HK-2 (cell line): ENCODE measurements at regions not wholly inside any gene's neighbourhood (a gene's known extent, or its start where the extent isn't known, plus 50 kb on each side); places are given as distances from the start of the nearest gene placed in this dataset.

Experiments
- DNase-seq: peaks from one replicate; pipeline ENCODE4 v3.0.0-alpha.2; 2018; ENCODE audit not compliant: unreplicated experiment

DNA sequence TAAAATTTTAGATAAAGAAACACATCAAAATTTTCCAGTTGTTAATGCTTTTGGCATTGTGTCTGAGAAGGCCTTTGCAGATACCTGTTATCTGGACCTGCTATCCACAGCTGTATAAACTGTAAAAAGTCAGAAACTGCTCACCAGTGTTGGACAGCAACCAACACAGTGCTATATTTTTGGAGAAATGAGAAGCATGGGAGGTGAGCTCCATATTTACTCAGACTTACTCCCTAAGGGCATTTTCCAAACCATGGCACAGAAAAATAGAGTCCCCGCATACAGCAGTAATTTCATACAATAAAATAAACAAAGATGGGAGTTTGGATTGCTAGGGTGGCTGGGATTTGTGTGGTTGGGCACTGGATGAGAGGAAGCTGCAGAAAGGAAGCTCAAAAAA is 136.3 kb upstream of the GLI3 start:
- DNase-seq = no peak

DNA sequence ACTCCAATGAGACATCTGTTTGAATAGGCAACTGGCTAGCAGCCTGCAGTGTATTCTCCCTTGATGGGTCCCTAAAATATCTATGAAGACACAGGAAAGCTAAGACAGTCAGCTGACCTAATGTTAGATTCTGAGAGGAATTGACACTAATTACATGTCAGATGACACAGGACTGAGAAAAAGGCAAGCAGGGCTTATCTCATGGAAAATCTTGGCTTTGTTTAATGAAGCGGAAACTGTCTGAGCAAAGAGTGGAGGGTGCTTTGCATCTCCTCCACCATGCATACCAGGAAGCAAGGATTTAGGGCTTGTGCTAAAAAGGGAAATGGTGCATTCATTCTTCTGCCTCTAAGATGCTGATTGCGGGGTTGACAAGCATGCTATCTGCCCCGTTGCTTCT is 135.5 kb upstream of the GLI3 start:
- no peak for DNase-seq

DNA sequence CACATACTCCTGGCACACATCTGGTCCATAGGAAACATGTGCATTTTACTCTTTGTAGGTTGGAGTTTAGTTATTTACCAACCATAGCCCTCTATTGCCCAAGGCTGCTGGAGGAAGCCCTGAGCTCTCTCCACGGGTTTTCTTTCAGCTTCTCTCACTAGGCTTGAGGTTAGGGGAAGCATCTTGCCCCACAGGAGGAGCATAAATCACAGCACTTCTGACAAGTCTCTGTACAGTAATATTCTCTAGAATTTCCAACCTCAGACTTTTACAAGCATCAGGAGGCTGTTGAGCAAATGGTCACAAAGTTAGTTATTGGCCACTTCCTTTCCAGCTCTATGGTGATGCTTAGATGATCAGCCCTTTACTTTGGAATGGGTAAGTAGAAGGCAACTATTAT is 122.9 kb upstream of the GLI3 start:
- no peak for DNase-seq

DNA sequence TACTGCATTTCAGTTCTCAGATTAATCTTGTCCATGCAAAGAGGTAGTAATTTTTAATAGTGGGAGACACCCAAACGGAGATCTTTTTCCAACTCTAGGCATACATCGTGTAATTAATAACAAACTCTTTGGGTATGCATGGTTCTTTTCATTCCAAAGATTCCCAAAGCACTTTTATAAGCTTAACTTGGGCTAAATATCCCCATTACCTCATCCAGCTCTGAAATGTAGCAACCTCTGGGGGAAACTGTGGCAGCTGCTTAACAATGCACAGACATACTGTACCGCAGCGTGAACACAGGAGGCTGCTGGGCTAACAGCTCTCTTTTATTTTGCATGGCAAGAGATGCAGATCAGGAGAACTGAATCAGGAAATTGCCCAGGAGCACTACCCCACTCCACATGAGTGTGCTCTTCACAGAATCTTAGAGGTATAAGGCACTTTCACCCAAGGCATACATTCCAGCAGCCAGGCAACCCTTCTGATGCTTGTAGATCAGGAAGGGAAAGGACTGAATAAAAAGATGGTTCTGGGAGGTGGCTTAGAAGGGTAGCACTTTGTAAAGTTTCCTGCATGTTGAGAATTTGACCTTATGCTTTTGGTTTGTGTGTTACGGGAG is 114.4 kb upstream of the GLI3 start:
- no peak for DNase-seq

DNA sequence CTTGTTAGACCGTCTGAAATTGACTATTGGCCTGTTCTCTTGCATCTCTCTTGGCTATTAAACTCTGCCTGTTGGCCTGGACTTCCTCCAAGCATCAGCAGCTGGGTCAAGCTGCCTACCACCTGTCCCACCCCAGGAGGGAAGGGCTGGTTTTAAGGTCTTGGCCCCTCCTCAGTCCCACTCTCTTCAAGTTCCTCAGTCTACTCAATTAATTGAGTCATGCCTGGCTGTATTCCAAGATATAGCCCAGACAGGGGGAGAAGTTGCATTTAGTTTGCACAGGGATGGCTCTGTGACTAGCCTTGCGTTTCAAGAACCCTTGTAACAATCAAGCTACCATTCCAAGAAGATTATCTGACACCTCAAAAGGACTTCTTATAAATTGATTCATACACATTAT is 113.8 kb upstream of the GLI3 start:
- no peak for DNase-seq

DNA sequence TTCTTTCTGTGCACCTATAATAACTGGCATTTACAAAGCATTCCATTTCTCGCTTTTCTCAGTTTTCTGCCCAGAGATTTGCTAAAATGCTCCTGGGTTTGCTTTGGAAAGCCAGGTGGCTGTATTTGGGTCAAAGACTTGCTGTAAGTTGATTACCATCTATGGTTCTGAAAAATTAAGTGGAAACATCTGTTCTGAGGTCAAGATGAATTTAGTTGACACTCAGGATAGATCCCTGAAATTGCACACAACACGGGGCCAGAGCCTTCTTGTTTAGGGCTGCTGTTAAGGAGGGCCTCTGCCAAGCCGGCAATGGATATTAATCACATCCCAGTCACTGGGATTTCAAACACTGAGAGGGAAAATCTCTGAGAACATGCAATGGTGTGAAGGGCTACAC is 111.6 kb upstream of the GLI3 start:
- no peak for DNase-seq

DNA sequence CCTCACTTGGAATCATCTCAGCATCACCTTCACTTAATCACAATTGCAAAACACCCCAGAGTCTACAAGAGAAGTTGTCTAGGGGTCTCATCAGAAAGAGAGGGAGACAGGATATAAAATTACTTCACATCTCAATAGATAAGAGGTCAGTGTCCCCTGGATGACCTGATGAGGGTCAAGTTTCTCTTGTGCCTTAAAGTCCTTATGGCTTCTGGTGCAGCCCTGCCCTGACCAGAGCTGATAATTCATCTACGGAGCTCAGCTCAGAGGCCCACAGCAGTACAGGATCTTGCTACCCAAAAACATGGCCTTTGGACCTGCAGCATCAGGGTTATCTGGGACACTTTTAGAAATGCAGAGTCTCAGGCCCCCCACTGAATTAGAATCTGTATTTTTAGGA is 111.1 kb upstream of the GLI3 start:
- no peak for DNase-seq

DNA sequence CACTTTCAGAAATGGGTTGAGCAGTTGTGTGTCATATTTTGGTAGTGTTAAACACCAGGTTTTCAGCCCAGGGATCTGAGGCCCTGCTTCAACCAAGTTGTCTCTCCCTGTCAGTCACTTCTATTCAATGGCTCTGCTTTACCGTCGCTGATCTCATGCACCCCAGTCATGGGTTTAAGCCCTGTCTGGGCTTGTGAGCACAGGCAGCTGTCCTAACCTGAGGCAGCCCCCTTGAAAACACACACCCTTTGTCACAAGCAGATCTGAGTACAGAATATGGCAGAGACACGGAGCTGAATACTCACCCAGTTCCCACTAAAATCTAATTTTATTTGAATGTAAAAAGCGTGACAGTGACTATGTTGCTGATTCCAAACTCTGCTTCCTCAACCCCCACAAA is 110.6 kb upstream of the GLI3 start:
- no peak for DNase-seq

DNA sequence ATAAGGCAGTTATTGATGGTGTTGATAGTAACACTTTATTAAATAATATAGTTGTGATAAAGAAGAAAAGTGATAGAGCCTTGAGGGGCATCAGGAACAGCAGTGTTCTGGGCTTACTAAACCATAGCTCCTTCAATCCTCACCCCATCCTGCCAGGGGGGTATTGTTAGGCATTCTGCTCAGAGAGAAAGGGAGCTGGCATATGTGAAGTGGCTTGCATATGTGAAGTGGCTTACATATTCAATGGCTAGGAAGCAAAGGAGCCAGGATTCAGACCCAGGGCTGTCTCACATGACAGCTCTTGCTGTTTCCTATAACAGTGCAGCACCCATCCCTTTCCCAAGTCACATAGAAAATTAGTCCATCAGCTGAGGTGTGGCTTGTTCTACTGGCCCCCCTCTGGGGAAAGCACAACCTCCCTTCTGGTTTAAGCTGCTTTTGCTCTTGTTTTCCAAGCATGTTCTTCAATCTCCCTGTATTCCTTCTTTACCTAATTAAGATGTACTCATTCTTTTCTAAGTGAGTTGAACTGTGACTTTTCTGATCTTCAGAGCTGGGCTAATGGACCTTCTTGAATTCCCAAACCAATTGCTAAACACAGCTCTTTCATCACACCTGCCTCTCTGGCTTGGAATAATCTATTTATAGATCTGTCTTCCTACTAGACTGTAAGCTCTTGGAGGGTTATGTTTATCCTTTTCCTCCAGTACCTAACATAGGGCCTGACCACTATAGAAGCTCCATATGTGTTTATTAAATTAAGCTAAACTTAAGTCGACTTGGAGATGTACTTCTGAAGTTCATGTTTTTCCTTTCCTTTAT is 108.7 kb upstream of the GLI3 start:
- DNase-seq = no peak

DNA sequence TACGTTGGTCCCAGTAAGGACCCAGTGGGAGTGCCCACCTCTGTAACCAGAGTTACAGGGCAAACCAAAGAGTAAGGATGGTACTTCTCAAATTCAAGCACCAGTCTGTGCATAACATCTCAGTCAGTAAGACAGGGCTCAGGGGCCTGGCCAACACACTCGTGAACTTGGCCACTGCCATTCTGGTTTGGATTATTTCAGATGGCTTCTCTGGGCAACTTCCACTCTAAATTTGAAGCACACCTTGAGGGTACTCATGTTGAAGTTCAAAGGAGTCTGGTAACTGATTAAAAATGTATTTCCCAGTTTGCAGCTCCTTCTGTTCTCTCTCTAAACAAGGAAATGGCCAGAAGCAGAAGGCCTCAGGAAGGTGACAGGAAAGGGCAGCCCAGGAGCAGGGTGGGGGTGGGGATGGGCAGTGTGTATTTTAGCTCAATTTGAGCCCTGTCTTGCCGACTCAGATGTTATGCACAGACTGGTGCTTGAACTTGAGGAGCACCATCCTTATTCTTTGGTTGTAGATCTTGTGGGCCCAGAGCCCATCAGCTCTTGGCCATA is 107.3 kb upstream of the GLI3 start:
- DNase-seq = no peak

DNA sequence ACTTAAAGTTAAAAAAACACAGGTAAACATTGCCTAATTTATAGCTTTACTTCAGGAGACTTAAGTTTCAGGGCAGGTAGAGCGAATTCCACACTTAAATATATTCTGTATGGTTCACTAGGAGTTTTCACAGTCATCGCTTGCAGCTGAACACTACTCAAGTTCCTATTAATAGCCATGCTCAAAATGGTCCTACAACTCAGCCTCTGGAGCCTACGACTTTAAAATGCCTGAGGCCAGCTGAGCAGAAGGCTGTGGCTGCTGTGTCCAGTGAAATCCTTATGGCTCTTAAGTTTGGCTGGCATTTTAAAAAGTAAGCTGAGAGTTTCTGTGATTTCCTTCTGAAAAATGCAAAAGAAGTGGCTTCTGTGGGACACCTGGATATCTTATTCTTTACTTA is 105.4 kb upstream of the GLI3 start:
- no peak for DNase-seq

DNA sequence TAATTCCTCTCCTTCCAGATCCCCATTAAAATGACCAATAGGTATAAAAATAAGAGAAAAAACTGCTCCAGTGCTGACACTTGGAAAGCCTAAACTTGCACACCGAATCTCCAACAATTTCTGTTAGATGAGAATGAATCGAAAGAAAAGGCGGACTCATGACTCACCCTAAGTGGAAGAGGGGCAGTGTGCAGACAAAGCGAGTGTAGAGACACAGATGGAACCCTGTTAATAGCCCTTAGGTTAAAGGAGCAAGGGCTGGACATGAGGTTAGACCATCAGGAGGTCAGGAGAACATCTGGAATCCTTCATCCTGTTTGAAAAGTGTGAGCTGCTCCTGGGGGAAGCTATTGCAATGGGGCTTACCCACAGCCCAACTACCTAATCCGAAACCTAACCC is 103.4 kb upstream of the GLI3 start:
- no peak for DNase-seq

DNA sequence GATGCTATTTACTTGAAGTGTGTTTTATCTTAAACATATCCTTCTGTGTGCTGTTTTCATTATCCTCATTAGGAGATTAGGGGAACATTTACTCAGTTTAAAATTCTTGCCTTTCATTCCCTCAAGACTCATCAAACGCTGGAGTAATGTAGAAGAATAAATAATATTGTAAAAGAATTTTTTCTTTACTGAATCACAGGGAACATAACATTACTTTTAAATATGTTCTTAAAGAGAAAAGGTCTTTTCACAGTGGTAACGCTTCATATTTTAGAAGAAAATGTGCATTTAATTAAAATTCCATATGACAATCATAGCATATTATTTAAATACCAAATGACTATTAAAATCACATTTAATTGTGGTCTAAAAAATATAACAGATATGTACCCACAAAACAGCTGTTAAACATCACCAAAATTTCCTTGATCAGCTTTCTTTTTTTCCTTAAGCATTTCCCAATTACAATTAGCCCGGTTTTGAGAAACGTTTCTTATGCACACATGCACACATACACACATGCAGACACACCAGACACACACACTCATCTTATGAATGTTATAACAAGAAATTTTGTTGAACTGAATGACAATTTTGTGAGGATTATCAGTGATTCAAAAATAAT is 102.0 kb upstream of the GLI3 start:
- no peak for DNase-seq

DNA sequence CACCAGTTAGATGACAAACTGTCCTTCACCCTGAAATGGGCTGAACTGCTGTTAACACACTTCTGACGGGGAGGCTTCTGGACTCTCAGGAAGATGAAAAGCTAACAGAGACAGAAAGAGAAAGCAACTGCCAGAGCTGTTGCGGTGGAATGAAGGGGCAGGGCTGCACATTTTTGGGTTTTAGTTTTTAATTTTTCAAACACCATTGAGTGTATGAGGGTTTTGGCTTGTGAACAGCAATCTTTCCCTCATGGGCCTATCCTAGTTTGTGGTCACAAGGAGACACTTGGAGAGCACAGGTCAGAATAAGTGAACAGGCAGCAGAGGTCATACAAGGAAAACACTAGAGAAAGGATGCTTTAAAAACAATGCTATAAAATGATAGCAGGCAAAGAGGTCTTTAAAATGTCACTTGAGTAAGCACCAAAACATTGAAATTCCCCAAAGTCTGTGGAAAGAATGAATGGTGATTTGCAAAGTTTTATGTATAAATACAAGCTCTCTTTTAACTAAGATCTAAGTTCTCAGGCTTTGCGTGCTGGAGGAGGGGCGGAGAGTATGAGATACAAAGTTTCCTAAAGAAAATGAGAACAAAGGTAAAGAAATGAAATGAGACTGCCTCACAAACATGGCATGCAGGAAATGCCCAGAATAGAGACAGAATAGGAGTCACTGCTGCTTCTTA is 101.4 kb upstream of the GLI3 start:
- DNase-seq = no peak

DNA sequence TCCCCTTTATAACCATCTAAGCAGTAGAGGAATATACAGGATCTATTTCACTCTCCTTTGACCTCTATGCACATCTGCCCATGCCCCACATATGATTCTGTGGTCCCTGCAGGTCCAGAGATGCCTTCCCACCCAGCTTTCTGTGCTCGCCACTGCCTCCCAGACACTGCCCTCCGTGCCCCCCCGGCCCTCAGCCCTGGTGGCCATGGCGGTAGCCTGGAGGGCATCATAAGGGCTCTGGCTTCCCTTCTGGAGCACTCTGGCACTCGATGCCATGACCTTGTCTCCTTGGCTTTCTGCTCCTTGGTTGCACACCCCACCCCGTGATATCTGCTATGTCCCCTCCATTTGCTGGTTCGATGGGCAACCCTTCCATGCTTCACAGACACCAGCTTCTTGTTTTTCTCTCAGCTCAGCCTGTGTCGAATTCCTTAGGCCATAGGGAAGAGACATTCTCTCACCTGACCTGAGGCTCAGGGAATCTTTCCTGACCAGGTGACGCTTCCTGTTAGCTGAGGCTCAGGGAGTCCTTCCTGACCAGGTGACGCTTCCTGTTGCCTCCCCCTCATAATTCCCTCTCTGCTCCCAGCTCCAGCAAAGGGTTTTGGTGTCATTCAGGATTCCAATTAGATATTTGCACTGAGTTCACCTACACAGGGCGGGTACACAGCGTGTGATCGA is 100.4 kb upstream of the GLI3 start:
- no peak for DNase-seq

DNA sequence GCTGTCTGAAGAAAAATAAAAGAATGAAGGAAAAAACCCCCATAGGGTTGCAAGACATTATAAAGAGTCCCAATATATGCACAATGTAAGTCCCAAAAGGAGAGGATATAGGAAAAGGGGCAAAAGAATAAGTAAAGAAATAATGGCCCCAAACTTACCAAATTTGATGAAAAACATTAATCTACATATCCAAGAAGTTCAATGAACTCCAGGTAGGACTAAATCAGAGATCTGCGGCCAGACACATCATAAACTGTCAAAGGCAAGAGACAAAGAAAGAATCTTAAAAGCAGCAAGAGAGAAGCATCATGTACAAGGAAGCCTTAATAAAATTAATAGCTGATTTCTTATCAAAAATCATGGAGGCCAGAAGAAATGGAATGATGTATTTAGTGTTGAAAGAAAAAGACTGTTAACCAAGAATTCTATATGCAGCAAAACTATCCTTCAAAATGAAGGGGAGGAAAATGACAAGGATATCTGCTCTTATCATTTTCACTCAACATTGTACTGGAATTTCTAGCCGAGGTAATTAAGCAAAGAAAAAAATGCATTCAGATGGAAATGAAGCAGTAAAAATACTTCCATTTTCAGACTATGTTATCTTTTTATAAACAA is 95.7 kb upstream of the GLI3 start:
- DNase-seq = no peak

DNA sequence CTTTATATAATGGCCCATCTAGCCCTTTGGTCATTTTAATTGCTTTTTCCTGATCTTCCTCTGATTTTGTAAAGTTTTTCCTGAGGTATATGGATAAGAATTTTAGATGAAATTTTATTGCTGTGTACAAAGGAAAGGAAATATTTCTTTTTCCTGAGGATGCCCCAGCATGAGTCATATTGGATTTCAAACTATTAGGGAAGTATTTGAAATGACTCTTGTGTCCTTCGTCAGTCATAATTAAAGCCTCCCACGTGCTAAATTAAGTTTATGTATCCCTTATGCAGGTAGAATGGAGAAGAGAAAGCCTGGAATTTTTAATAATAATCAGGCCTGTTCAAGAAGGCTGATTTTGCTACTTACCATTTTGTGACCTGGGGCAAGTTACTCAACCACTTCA is 82.6 kb upstream of the GLI3 start:
- DNase-seq = no peak

DNA sequence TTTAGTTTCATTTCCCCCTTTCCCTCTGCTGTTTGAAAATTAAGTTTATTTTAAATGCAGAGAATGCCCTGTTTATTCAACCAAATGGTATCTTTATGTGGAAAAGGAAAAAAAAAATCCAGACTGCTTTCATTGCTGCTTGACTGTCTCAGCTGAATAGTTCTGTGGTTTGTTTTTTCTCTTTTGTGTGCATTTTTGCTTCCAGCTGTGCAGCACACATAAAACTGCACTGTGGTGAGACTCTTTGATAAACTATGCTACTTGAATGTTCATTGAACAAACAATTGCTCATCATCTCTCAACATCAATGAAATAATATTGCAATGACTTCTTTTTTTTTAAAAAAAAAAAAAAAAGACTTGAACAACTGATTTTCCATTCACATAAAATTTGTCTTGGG is 78.6 kb upstream of the GLI3 start:
- DNase-seq = no peak

DNA sequence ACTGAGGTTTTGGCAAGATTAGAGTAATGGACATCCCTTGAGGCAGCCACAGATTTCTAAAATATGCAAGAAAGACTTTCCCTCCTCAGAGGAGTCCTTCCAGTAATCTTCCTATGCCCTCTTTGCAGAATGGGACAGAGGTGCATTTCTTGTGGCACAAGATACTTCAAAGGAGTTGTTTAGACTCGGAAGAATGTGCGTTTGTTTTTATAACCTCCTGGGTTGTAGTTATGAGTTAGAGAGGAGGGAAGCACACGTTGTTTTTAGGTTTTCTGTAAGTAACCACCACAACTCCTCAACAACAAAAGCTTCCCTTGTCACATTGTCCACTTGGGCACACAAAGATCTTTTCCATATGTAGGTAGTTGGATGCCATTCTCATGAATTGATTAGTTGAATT is 78.1 kb upstream of the GLI3 start:
- no peak for DNase-seq

DNA sequence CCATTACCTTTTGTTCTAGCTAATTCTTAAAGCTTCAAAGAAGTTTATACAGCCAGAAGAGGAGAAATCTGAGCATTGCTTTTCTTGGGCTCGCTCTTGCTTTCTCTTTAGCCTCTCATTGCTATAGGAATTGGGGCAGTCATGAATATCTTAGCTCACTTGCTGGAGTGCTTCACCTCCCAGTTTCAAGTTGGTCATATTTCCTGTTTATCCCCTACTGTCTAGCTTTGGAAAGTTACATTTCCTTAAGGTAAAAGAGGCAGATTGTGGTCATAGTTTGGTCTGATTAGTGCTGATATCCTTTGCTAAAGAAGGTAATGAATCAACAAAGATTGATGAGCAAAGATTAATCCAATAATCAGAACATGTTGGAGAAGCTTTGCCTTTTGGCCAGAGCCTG is 77.7 kb upstream of the GLI3 start:
- no peak for DNase-seq

DNA sequence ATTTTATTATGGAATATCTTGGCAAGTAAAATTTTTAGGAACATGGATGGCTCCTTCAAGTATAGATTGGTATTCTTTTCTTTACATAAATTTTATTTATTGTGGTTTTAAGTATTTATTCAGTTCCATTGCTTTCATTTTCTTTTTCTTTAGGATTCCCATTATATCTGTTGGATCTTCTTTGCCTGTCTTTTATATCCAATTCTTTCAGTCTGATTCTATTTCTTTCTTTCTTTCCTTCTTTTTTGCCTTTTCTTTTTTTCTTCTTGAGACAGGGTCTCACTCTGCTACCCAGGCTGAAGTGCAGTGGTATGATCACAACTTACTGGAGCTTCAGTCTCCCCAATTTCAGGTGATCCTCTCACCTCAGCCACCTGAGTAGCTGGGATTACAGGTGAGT is 74.2 kb upstream of the GLI3 start:
- DNase-seq = no peak
